ENCODE measurements at regions not wholly inside any gene's neighbourhood (a gene's known extent, or its start where the extent isn't known, plus 50 kb on each side); places are given as distances from the start of the nearest gene placed in this dataset.

GRCh38 chr14:22081337-22081736 is 407.7 kb upstream of the OR4E1 start:
- H3K27me3 Mint-ChIP-seq (ENCODE audit: low read depth): peaks cover 29% of the 10 kb centered on the region
- DNase-seq (ENCODE audit: low read depth, low spot score): no peak
- H3K36me3 Mint-ChIP-seq (ENCODE audit: low read depth): no peaks in the 10 kb centered on the region
- peaks cover 2% of the 10 kb centered on the region for H3K9me3 Mint-ChIP-seq
- H3K27ac Mint-ChIP-seq (ENCODE audit: unreplicated experiment): no peak overlapping the region
- H3K4me3 Mint-ChIP-seq: no peak overlapping the region
- H3K4me1 Mint-ChIP-seq: no peaks in the 10 kb centered on the region
- TF ChIP-seq CTCF (conservative IDR thresholded peaks at IDR 0.05): no peak

GRCh38 chr14:22079766-22080165 is 406.1 kb upstream of the OR4E1 start:
- peaks cover 29% of the 10 kb centered on the region for H3K27me3 Mint-ChIP-seq (ENCODE audit: low read depth)
- H3K4me1 Mint-ChIP-seq: no peaks in the 10 kb centered on the region
- H3K36me3 Mint-ChIP-seq (ENCODE audit: low read depth): no peaks in the 10 kb centered on the region
- no peak overlapping the region for H3K27ac Mint-ChIP-seq (ENCODE audit: unreplicated experiment)
- no peak for DNase-seq (ENCODE audit: low read depth, low spot score)
- H3K9me3 Mint-ChIP-seq: peaks cover 2% of the 10 kb centered on the region
- TF ChIP-seq CTCF (conservative IDR thresholded peaks at IDR 0.05): no peak
- H3K4me3 Mint-ChIP-seq: no peak overlapping the region

DNA sequence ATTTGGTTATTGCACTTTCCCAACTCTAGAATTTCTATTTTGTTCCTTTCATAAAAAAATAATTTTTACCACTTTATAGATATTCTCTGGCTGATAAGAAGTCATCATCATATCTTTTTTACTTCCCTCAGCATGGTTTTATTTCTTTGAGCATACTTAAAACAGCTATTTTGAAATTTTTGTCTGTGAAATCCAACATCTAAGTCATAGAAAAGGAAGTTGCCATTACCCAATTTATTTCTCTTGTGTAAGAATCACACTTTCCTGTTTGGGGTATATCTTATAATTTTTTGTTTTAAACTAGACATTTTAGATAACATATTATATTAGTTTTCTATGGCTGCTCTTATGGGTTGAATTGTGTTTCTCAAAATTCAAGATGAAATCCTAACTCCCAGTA is 400.2 kb upstream of the OR4E1 start:
- Mint-ChIP-seq H3K9me3 (no peaks in the 10 kb centered on the region), H3K4me1 (peaks cover 6% of the 10 kb centered on the region), H3K27me3 (ENCODE audit: low read depth) (peaks cover 40% of the 10 kb centered on the region), H3K27ac (ENCODE audit: unreplicated experiment) (no peak overlapping the region), H3K4me3 (no peak overlapping the region), H3K36me3 (ENCODE audit: low read depth) (no peaks in the 10 kb centered on the region)
- DNase-seq (ENCODE audit: low read depth, low spot score): no peak
- no peak for TF ChIP-seq CTCF (conservative IDR thresholded peaks at IDR 0.05)

- Mint-ChIP-seq H3K27ac (ENCODE audit: unreplicated experiment) (no peak overlapping the region), H3K4me1 (peaks cover 6% of the 10 kb centered on the region), H3K27me3 (ENCODE audit: low read depth) (peaks cover 63% of the 10 kb centered on the region), H3K4me3 (no peak overlapping the region), H3K36me3 (ENCODE audit: low read depth) (no peaks in the 10 kb centered on the region), H3K9me3 (no peaks in the 10 kb centered on the region)
- TF ChIP-seq CTCF (conservative IDR thresholded peaks at IDR 0.05): no peak
- no peak for DNase-seq (ENCODE audit: low read depth, low spot score)
Observed at GRCh38 chr14:22071006-22071405, 397.4 kb upstream of the OR4E1 start.

DNA sequence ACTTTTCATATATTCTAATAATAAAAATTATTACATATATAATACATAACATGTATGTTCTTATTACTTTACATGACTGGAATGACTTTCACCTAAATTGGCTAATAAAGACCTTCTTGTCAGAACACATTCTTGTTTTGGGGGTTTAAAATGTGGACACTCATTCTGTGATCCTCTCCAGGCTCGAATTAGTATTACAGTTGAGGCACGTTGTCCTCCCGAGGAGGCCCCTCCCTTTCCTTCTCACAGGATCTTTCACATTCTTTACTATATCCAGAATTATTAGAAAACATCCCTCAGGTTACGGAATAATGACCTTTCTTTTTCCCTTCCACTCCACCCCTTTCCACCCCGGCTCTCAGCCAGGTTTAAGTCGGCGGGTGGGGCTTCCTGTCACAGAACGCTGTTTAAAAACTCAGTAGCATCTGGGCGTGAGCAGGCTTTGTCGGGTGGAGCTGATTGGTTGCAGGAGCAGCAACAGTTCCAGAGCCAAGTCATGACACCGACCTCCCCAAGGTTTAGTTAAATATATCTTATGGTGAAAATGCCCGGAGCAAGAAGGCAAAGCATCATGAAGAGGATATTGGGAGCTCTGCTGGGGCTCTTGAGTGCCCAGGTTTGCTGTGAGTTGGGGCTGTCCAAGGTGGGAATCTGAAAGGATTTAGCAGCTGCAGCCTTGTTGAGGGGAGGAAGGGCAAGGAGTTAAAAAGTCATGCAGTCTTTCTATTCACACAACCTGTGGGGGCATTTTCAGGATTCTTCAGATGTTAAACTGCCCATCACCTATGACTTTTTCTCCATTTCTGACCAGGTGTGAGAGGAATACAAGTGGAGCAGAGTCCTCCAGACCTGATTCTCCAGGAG is 396.7 kb upstream of the OR4E1 start:
- DNase-seq (ENCODE audit: low read depth, low spot score): no peak
- peaks cover 70% of the 10 kb centered on the region for H3K27me3 Mint-ChIP-seq (ENCODE audit: low read depth)

More for the DNA sequence above, 396.7 kb upstream of the OR4E1 start:
- Mint-ChIP-seq H3K4me1 (peaks cover 6% of the 10 kb centered on the region), H3K27ac (ENCODE audit: unreplicated experiment) (no peak overlapping the region), H3K36me3 (ENCODE audit: low read depth) (no peaks in the 10 kb centered on the region), H3K4me3 (no peak overlapping the region), H3K9me3 (no peaks in the 10 kb centered on the region)
- no peak for TF ChIP-seq CTCF (conservative IDR thresholded peaks at IDR 0.05)

All from neural crest cell (in vitro differentiated cells).